Right lobe of liver (tissue), 6 donors: ENCODE measurements at regions not wholly inside any gene's neighbourhood (a gene's known extent, or its start where the extent isn't known, plus 50 kb on each side); places are given as distances from the start of the nearest gene placed in this dataset.

ENCODE experiments used
- ATAC-seq, 4 donors: fragments of 200-7000 bp; cut with Tn5 transposase; one replicate each; pipeline ENCODE4 v1.9.1; 2020; ENCODE audit warnings: mild to moderate bottlenecking in 4 of 4, moderate library complexity in 4 of 4
- DNase-seq, 3 donors: peaks; one replicate each; pipeline ENCODE4 v3.0.0-alpha.2; 2020
- H3K27ac ChIP-seq, 3 donors: fragments of 200-600 bp; one replicate each; pipeline ENCODE4 v1.8.0; 2022
- H3K27me3 ChIP-seq, 2 donors: fragments of 200-600 bp; one replicate each; pipeline ENCODE4 v1.8.0; 2022
- H3K36me3 ChIP-seq, 4 donors: fragments of 200-600 bp; sonication (generic) in 1 of 4; one replicate each; pipeline versions ENCODE4 v1.5.1 to v1.8.0; 2017 to 2022; ENCODE audit warnings: control low read depth in 1 of 4
- H3K4me1 ChIP-seq, 4 donors: fragments of 200-600 bp; sonication (generic) in 1 of 4; one replicate each; pipeline versions ENCODE4 v1.5.1 to v1.8.0; 2017 to 2022; ENCODE audit warnings: control low read depth in 1 of 4
- H3K4me3 ChIP-seq, 3 donors: fragments of 200-600 bp; one replicate each; pipeline ENCODE4 v1.8.0; 2022
- H3K9me3 ChIP-seq, 4 donors: fragments of 200-600 bp; sonication (generic) in 1 of 4; one replicate each; pipeline versions ENCODE4 v1.5.1 to v1.8.0; 2017 to 2022; ENCODE audit warnings: control low read depth in 1 of 4
- CTCF ChIP-seq, 4 donors: fragments of 200-600 bp in 3 of 4; fragments of 450-650 bp in 1 of 4; IDR thresholded peaks; one replicate each; pipeline versions ENCODE4 v1.5.1 to v1.8.0; 2016 to 2022; ENCODE audit warnings: antibody characterized with exemption in 4 of 4, mild to moderate bottlenecking in 2 of 4
- POLR2A ChIP-seq: fragments of 450-650 bp; IDR thresholded peaks from one replicate; pipeline ENCODE4 v1.6.1; 2017; ENCODE audit warnings: antibody characterized with exemption, mild to moderate bottlenecking
- WGBS: methylation state at CpG from one replicate; pipeline ENCODE4 v1.1.6; 2018; ENCODE audit warnings: low coverage, low lambda C conversion rate; ENCODE audit not compliant: insufficient coverage; ENCODE audit errors: missing lambda C conversion rate; 5-methylcytosine and 5-hydroxymethylcytosine counted together
- intact Hi-C, 2 donors: fragments of 100-400 bp; cut with DNase I; formaldehyde crosslinking; loops; one replicate each; pipeline versions ENCODE4 v1.11.2 to v1.14.1; 2022
- donor health status: DM: no; HTN: yes; CAD: no.
- donor health status: DM: no; HTN: no; CAD: no.
- donor health status: DM: no; HTN: no; CAD: no.
- donor health status: DM: no; HTN: yes; CAD: no.
- donor health status: DM: no; HTN: yes; CAD: no.

GRCh38 chr2:147019311-147019710, 825.5 kb upstream of the ACVR2A start:
- no peak for TF ChIP-seq POLR2A
- no peak for TF ChIP-seq CTCF (IDR thresholded peaks at IDR 0.05)
- no peak for ATAC-seq
- H3K4me3 ChIP-seq, result no peak overlapping the region
- 66% methylated on average over 3 of the region's 3 CpGs for WGBS
- H3K27me3 ChIP-seq, result no peaks in the 10 kb centered on the region
- H3K4me1 ChIP-seq, result no peaks in the 10 kb centered on the region
- no peak for DNase-seq
- intact Hi-C loops, result no loop called here
- no peaks in the 10 kb centered on the region for H3K9me3 ChIP-seq
- H3K27ac ChIP-seq, result no peak overlapping the region
- H3K36me3 ChIP-seq, result no peaks in the 10 kb centered on the region

GRCh38 chr2:147017951-147018645, 826.7 kb upstream of the ACVR2A start:
- intact Hi-C loops, result no loop called here
- 63% methylated on average over 6 of the region's 6 CpGs for WGBS
- no peak for TF ChIP-seq CTCF (IDR thresholded peaks at IDR 0.05)
- TF ChIP-seq POLR2A, result no peak

GRCh38 chr2:147016181-147016580, 828.6 kb upstream of the ACVR2A start:
- DNase-seq, result no peak
- no peak for ATAC-seq
- no peak for TF ChIP-seq POLR2A
- H3K36me3 ChIP-seq, result no peaks in the 10 kb centered on the region
- H3K4me3 ChIP-seq, result no peak overlapping the region
- intact Hi-C loops, result no loop called here
- no peaks in the 10 kb centered on the region for H3K9me3 ChIP-seq
- no peaks in the 10 kb centered on the region for H3K27me3 ChIP-seq
- no peaks in the 10 kb centered on the region for H3K4me1 ChIP-seq
- 35% methylated on average over 1 of the region's 1 CpG for WGBS
- no peak overlapping the region for H3K27ac ChIP-seq

More at GRCh38 chr2:147017951-147018645, 826.7 kb upstream of the ACVR2A start:
- Histone ChIP-seq H3K4me3 (no peak overlapping the region), H3K9me3 (no peaks in the 10 kb centered on the region), H3K36me3 (no peaks in the 10 kb centered on the region), H3K27me3 (no peaks in the 10 kb centered on the region), H3K4me1 (no peaks in the 10 kb centered on the region), H3K27ac (no peak overlapping the region)
- ATAC-seq (no peak), DNase-seq (no peak)

- Histone ChIP-seq H3K27me3 (no peaks in the 10 kb centered on the region), H3K36me3 (no peaks in the 10 kb centered on the region), H3K27ac (no peak overlapping the region), H3K4me3 (no peak overlapping the region), H3K9me3 (no peaks in the 10 kb centered on the region), H3K4me1 (no peaks in the 10 kb centered on the region)
- no peak for DNase-seq
- TF ChIP-seq POLR2A (no peak), CTCF (IDR thresholded peaks at IDR 0.05) (no peak)
- ATAC-seq, result no peak
- 22% methylated on average over 1 of the region's 1 CpG for WGBS
- intact Hi-C loops, result no loop called here
Observed at GRCh38 chr2:147015591-147015990, 829.2 kb upstream of the ACVR2A start.

- Histone ChIP-seq H3K4me1 (no peaks in the 10 kb centered on the region), H3K27me3 (no peaks in the 10 kb centered on the region), H3K36me3 (no peaks in the 10 kb centered on the region), H3K4me3 (no peak overlapping the region), H3K27ac (no peak overlapping the region), H3K9me3 (no peaks in the 10 kb centered on the region)
- TF ChIP-seq CTCF (IDR thresholded peaks at IDR 0.05) (no peak), POLR2A (no peak)
- intact Hi-C loops, result no loop called here
- DNase-seq (no peak), ATAC-seq (no peak)
Observed at GRCh38 chr2:147013696-147014392, 831.0 kb upstream of the ACVR2A start.
